ENCODE measurements at regions not wholly inside any gene's neighbourhood (a gene's known extent, or its start where the extent isn't known, plus 50 kb on each side); places are given as distances from the start of the nearest gene placed in this dataset.

DNA sequence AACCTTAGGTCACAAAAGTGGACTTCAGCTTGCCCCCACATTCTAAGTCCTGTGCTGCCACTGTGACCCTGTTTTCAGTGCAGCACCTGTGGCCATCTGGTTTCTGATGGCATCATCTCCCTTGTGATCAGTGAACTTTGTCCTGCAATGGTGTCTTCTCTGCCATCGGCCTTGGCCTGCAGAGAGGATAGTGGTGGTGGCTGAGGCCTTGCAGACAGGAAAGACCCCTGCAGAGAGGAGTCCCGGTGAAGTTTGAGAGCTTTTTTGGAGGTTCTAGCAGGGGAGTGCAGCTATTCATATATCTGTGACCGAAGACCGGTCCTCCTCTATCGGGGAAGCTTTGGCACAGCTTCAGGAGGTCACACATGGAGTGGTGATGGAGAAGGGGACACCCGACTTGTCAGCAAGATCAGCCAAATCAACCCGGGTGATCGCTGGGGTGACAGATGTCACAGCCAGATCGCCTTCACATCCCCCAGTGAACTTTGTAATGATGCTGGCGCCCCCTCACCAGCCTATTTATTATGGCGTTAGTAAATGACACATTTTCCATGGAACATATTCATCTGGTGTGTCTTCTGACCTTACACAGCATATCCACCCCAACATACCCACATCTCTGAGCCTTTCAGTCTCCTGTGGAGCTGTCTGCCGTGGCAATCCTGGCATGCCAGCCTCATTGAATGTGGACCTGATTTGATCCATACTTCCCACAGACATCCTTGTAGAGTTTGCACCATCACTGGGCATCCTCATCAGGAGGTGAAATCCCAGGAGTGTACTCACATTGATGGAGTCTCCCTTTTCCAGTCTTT, 136.1 kb downstream of the PAPOLA start:
- DNase-seq (ENCODE audit: low read depth) = no peak

DNA sequence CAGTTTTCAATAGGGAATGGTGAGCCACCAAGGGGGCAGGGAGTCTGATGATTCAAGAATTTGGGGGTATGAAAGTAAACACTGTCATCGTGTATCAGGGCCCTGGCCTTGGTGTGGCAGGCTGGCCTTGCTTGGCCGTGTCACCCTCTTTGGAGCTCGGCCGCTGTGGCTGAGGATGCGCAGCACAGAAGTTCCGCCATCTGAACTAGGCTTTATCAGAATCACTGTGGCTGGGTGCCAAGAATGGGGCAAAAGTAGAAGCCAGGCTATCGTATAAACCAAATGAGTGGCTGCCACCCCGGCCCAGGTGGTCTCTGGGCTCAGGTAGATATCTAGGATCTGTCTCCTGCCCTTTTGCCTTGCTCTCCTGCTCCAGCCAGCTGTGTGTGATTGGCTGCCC, 137.4 kb downstream of the PAPOLA start:
- DNase-seq (ENCODE audit: low read depth) = no peak

- no peak for DNase-seq (ENCODE audit: low read depth)
Measured at GRCh38 chr14:96648506-96649326, 146.5 kb downstream of the PAPOLA start.

GRCh38 chr14:96649327-96649601, 147.1 kb downstream of the PAPOLA start:
- no peak for DNase-seq (ENCODE audit: low read depth)

- no peak for DNase-seq (ENCODE audit: low read depth)
Measured at GRCh38 chr14:96653597-96653996, 143.6 kb upstream of the VRK1 start.

DNA sequence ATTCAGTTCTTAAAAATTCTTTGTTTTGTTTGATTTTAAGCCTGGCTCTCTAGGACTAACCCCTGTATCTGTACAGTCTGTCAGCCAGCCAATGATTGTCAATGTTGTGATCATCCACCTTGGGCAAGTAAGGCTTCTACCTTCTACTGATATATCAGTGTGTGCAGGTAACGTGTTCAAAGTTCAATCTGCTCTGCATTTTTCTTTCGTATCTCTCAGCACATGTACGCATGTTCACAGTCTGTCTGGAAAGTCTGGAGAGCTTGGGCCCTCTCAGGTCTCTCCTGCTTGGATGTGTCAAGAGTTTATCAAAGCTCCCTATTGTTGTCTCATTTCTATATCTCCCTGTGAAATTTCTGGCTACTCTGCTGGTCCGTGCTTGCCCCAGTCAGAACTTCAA, 138.6 kb upstream of the VRK1 start:
- no peak for DNase-seq (ENCODE audit: low read depth)

DNA sequence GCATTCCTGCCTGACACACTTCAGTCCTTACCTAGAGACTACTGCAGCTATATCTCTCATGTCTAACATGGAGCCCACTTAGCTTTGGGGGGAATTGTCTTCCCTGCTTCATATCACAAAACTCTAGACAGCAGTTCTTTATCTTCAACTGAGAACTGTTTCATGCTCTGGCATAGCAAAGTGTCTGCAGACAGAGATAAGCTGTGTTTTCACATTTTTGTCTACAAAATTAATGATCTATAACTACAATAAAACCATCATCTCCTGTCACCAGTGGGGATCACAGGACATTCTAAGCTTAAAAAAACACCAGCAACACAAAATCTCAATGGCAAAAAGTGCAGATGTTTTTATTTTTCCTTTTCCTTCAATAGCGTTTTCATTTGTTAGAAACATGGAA, 137.1 kb upstream of the VRK1 start:
- DNase-seq (ENCODE audit: low read depth) = no peak

DNA sequence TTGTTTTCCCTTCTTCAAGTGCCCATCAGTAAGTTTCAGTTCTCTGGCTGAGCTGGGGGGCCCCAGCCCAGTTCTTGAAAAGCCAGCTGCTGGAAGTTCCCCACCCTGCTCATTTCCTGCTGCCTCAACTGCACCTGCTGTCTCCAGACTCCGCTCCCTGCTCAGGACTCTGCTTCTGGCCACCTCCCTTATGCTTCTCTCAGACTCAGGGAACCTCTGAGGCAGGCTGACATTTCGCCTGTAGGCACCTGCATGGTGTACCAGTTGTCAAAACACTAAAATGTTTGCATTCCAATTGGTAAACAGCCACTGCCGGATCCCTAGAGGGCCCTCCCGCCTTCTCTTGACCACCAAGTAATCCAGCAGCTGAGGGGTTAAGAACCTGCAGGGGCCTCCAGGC, 136.5 kb upstream of the VRK1 start:
- DNase-seq (ENCODE audit: low read depth) = no peak

DNA sequence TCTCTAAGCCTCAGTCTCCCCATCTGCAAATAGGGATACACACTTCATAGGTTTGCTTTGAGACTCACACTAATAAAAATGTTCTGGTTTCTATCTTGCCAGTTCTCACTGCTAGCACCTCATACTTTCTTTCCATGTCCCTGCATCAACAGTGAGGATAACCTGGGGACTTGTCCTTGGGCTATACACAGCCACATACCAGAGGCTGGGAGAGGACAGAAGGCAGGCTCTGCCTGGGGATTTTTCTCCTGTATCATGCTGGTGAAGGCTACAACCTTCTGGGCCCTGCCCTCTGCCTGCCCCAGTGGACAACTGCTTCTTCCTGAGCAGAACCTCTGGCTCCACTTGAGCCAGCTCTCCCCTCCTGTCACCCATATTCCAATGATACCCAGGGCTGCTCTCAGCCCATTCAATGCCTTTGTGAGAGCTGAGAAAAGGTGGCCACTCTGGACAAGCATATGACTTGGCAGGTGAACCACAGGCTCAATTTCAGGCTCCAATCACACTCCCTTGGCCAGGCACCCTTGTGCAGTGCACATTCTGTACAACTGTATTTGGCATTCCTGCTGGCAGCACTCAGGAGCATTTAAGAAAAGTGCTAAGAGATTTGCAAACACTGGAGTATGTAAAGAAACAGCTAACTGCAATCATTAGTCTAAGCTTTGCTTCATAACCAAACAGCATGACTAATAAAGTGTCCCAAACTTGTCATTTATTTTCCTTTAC, 135.8 kb upstream of the VRK1 start:
- no peak for DNase-seq (ENCODE audit: low read depth)

DNA sequence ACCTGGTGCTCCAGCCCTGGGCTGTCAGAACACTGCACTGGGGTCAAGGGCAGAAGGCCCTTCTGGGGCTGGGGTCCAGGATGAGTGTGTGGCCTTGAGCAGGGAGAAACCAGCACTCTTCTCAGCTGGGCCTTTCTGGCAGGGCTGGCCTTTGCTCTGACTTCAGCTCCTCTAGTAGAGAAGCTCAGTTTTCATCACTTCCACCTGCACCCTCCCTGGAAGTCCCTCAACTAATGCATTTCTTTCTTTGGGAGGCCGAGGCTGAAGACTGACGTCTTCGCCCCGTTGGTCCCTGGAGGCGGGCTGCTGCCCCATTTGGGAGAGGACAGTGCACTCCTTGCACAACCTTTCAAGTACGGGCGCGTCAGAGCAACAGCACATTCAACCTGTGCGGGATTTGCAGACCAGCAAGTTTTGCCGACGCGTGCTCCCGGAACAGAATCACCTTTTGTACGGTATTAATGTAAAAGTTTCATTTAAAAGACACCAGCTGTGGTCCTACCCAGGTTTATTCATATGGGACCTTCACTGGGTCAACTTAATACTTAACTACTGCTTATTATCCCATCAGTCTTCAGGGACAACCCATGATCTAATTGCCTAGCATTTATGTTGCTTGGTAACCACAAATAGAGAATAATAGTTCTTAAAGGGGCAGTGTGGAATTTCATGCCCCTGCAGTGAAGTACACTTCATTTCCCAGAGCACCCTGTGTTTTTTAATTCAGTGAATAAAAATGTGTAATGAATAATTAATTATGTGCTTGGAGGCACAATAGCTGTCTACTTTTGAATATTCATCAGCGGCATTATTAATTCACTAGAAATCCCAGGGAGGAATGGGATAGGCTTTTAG, 134.8 kb upstream of the VRK1 start:
- no peak for DNase-seq (ENCODE audit: low read depth)

GRCh38 chr14:96663076-96663475, 134.1 kb upstream of the VRK1 start:
- no peak for DNase-seq (ENCODE audit: low read depth)

- DNase-seq (ENCODE audit: low read depth) = no peak
Measured at GRCh38 chr14:96663491-96664067, 133.6 kb upstream of the VRK1 start.

DNA sequence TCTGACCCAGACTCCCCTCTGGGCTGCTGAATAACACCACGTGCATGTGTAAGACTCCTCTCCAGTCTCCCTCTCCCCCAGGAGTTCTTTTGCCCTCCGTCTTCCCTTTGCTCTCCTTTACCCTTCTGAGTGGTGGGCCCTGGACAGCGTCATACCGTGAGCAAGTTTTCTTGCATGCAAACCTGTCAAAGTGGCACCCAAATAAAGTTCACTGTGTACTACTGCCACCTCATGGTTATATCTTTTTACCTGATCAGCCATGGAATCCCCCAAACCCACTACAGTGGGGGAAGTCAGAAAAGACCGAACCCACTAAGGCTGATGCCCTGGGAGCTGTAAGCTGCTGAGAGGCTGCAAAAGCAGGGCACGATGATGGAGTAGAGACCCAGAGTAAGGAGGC, 131.1 kb upstream of the VRK1 start:
- no peak for DNase-seq (ENCODE audit: low read depth)

DNA sequence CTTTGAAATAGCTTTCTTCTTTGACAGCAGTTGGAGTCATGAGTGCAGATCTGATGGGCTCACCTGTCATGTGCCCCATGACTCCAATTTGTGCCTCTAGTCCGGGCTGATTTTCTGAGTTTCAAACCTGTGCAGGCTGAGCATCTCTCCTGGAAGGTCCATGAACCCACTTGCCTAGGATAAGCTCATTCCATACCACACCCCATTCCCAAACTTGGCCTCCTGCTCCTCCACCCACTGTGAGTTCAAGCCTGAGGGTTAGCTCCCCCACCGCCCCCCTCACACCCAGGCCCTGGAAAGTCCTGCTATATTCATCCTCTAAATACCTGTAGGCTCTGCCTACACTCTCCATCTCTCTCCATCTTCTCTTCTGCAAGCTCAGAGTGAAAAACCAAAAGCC, 126.8 kb upstream of the VRK1 start:
- DNase-seq (ENCODE audit: low read depth) = no peak

- DNase-seq (ENCODE audit: low read depth) = no peak
Measured at GRCh38 chr14:96671218-96671617, 126.0 kb upstream of the VRK1 start.

- no peak for DNase-seq (ENCODE audit: low read depth)
Measured at GRCh38 chr14:96673706-96674105, 123.5 kb upstream of the VRK1 start.

GRCh38 chr14:96674121-96674520, 123.1 kb upstream of the VRK1 start:
- no peak for DNase-seq (ENCODE audit: low read depth)

DNA sequence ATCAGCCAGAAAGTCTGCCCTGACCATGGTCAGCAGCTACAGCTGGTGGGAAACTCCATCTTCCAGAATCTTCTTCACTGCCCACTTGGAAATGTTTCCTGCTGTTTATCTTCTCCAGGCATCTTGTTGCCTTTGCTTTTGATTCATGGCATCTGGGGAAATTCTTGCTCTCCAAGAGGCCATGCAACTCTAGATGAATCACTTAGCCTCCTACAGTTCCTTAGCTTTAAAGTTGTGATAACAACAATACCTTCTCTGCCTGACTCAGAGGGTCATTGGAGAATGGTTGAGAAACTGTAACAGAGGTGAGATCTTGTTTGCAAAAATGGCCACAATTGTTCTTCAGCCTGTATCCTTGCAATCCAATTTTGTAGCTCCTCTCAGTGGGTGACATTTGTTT, 121.0 kb upstream of the VRK1 start:
- no peak for DNase-seq (ENCODE audit: low read depth)

- no peak for DNase-seq (ENCODE audit: low read depth)
Measured at GRCh38 chr14:96681829-96682228, 115.4 kb upstream of the VRK1 start.

DNA sequence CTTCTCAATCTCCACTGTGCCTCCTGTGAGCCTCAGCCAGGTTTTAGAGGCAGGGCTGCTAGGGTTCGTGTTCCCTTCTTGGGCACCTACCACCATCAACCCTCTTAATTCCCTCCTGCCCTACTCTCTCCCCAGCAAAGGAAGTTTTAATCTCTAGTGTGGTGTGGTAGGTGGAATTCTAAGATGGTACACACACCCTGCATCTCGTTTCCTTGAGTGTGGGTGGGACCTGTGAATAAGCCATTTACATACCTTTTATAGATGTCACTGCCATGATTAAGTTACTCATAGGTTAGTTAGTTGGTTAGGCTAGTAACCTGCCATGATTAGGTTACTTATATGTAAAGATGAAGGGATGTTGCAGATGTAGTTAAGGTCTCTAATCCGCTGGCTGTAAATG, 114.8 kb upstream of the VRK1 start:
- no peak for DNase-seq (ENCODE audit: low read depth)

DNA sequence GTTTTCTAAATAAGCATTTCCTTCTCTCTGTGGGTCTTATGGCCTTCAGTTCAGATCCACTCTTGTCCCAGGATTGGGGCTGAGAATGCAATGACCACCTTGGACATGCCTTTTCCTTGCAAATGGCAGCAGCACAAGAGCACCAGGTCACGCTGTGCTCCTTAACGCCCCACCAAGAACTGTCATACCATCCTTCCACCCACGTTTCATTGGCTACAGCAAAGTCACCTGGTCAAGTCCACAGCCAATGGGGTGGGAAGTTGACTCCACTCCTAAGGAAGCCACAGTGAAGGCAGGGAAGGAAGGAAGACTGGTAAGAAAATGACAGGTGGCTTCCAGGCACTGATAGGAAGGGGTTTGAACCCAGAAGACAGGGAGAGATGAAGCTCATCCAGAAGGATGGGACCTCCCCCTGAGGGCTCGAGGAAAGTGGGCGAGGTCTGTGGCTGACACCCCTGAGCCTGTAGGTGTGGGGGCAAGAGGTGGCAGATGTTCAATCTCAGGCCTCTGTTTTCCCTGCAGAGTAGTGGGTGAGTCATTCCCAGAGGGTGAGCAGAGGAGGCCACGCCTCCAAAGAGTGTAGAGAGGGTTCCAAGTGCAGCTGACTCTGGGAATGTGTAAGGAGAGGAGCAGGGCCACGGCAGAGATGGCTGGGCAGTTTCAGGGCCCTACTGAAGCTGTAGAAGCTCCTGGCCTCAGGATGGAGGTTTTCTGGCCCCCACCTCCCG, 113.5 kb upstream of the VRK1 start:
- no peak for DNase-seq (ENCODE audit: low read depth)
